ENCODE measurements at regions not wholly inside any gene's neighbourhood (a gene's known extent, or its start where the extent isn't known, plus 50 kb on each side); places are given as distances from the start of the nearest gene placed in this dataset.
"Not testable (repeated sequence)": the region's sequence is repeated elsewhere in the genome, so short reads cannot be mapped to it uniquely, and the experiment has no call there.

DNA sequence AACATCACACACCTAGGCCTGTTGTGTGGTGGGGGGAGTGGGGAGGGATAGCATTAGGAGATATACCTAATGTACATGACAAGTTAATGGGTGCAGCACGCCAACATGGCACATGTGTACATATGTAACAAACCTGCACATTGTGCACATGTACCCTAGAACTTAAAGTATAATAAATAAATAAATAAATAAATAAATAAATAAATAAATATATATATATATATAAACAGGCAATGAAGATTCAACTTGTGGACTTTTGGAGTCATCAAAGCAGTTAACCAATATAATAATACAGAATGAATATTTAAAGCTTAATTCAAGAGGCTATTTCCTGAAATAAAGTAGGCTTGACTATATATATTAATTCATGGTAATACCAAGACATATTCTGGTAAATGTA is 167.0 kb downstream of the FOXD2 start:
- DNase-seq, result not testable (repeated sequence)

DNA sequence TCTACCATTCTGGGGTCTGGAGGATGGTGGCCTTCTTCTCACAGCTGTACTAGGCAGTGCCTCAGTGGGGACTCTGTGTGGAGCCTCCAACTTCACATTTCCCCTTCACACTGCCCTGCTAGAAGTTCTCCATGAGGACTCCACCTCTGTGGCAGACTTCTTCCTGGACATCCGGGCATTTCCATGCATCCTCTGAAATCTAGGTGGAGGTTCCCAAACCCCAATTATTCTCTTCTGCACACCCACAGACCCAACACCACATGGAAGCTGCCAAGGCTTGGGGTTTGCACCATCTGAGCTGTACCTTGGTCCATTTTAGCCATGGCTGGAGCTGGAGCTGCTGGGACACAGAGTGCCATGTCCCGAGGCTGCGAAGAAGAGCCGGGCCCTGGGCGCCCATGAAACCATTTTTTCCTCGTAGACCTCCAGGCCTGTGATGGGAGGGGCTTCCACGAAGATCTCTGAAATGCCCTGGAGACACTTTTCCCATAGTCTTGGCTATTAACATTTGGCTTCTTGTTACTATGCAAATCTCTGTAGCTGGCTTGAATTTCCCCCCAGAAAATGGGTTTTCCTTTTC is 170.5 kb downstream of the FOXD2 start:
- no peak for DNase-seq

DNA sequence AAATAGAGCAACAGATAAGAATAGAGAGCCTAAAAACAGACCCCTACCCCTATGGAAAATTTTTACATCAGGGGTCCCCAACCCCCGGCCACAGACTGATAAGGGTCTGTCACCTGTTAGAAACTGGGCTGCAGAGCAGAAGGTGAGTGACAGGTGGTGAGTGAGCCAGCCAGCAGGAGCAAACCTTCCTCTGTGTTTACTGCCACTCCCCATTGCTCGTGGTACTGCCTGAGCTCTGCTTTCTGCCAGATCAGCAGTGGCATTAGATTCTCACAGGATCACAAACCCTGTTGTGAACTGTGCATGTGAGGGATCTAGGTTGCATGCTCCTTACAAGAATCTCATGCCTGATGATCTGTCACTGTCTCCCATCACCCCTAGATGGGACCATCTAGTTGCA is 174.1 kb downstream of the FOXD2 start:
- peak; percentile 52 for DNase-seq

DNA sequence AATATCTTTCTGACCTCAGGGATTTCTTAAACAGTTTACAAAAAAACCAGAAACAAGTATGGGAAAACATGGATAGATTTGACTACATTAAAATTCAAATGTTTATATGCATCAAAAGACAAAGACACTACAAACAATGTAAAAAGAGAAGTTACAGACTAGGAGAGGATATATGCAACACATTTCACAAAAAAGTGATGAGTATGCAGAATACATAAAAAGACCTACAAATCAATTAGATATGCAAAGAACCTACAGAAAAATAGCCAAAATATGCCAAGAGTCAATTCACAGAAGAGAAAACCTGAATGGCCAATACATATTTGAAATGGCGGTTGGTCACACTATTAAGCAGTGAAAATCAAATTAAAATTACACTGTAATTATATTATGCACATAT is 175.0 kb downstream of the FOXD2 start:
- no peak for DNase-seq

DNA sequence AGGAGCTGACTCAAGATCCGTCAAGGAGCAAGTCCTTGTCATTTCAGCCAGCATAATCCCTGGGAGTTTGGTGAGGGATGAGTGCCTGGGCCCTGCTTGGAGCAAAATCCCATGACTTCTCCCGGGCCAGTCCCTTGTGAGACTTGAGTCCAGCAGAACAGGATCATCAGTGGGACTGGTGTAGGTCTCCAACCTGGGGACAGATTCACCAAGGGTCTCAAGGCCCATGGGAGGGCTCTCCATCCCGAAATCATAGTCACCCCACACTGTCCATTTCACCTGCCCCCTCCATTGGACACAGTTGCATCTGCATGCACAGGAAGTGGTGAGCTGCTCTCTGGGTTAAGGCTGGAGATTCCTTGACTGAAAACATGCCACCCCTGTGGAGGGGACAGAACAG is 178.2 kb downstream of the FOXD2 start:
- no peak for DNase-seq

DNA sequence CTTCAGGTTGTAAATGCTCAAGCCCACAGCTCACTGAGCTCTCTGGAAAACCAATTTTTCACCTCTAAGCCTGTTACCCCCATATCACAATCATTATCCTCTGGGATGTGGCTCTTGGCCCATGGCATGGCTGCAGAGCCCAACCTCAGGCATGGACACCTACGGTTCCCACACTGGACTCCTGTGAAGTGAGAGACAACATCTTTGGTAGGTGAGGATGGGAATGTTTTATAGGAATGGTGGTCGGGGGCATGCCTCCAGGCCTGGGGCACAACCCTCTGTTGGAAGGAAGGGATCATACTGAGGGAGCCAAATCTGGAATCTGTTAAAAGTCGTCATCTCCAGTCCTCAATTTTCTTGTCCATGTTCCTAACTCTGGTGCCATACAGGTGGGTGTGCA is 179.1 kb downstream of the FOXD2 start:
- no peak for DNase-seq

DNA sequence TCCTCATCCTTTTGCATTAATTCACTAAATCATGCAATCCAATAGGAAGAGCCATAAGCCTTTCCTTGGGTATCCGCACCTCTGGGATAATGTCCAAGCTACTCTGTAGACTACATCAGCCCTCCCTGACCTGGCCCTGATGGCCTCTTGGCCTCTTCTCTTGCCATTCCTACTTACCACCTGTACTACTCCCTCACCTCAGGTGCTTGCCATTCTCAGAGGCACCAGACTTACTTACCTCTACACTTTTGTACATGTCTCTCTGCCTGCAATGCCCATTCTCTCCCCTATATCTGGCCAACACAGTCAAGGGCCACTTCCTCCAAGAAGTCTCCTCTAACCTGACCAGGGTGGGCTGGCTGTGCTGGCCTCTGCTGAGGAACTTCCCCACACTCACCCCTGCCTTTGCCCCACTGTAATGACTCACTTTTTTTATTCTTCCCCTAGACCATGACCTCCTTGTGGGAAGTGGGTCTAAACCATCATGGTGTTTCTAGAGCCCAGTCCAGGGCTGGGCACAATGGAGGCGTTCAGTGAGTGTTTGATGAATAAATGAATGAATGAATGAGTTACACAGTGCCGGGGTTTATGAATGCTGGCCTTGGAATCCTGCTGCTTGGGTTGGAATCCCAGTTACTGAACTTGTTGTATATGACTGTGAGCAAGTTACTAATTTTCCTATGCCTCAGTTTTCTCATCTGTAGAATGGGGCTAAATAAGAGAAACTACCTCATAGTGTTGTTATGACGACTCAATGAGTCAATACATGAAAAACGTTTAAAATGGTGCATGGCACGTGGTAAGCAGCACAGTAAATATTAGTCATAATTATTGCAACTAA is 179.8 kb downstream of the FOXD2 start:
- no peak for DNase-seq

DNA sequence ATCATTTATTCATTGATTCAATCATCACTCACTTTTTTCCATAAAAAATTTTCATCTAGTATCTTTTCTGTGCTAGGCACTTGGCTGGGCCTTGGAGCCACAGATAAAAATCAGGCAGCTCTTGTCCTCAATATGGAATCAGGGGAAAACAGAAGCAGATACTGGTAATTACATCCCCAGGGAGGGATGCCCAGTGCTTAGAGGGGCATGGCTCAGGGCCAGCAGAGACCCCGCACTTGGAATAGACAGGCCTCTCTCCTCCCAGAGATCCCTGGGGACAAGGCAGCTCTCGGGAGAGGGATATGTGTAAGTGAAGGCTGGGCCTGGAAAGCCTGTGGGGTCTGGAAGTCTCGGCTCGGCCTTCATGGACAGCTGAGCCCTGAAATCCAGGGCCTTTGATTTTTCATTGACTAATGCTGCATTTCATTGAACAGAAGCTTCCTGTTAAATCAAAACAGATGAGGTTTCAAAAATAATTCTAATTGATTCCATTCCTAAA is 180.4 kb downstream of the FOXD2 start:
- DNase-seq, result no peak

DNA sequence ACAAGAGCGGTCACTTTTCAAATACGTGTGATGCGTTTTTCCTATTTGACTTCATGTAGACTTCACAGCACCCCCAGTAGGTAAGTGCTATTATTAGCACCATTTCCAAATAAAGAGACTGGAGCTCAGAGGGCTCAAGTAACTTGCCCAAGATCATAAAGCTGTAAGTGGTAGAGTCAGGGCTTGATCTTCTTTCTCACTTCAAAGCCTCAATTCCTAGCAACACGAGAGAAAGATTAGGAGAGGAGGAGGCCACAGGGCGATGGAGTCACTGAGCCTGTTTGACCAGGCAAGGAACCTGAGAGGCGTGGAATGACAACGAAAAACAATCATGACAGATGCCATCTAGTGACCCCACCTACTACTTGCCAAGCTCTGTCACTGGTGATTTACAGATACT is 181.0 kb downstream of the FOXD2 start:
- no peak for DNase-seq

DNA sequence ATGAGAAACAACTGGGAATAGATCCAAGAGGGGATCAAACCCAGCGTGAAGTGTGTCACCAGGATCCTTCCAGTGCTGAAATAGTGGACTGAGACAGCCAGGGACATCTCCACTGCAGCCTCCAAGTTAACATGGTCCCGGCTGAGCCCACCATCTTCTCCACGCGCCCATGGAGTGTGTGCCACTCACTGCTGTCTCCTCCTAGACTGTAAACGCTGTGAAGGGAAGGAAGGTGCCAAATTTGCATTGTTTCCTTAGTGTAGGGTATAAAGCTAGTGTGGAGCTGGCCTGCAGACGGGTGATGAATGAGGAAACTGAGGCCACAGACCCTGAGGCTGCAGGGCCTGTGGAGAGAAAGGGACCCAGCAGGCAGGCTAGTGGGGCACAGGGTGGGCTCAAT is 183.6 kb downstream of the FOXD2 start:
- no peak for DNase-seq

DNA sequence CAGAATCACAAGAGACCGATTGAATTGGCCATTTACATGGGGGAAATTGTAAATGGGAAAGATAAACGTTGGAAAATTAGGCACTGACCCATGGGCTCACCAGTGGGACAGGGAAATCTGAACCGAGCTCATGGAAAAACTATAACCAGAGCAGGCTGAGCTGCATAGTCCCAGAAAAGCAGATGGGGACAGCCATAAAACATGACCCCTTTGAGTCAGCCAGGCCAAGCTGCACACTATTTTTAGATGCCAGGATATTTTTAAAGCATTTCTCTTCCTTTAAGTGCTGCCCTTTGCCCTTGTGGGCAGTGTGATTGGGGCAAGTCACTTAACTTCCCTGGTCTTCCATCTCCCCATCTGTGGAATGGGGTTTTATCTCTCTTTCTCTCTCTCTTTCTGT is 184.1 kb downstream of the FOXD2 start:
- no peak for DNase-seq

DNA sequence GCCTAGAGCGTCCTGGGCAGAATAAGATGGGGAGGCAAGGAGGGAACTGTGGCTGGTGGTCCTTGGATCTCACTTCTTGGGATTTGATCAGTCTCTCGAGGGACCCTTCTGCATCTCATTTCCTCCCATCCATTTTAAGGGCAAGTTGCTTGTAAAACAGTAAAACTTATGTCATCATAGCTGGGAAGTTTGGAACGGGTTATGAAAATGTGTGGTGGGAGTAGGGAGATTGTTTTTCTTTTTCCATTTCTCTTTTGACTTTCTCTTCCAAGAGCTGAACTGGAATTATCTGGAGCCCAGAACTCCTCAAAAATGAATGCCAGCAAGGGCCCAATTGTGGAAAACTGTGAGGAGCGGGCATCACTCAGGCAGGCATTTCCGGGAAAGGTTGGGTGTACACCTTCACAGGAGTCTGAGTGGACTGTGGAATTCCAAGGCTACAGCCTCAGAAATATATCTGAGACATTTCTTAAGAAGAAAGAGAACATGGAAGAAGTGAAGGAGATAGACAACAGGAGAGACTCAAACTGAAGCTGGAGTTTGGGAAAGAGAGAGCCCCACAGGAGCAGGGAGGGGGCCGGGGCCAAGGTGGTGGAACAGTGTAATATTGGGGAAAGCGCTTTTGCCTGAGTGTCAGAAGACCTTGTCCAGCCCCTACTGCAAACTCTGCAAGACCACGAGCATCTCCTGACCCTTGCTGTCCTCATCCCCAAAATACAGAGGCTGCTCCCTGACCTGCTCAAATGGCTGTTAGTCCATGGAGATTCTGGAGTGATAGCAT is 185.1 kb downstream of the FOXD2 start:
- DNase-seq, result no peak

DNA sequence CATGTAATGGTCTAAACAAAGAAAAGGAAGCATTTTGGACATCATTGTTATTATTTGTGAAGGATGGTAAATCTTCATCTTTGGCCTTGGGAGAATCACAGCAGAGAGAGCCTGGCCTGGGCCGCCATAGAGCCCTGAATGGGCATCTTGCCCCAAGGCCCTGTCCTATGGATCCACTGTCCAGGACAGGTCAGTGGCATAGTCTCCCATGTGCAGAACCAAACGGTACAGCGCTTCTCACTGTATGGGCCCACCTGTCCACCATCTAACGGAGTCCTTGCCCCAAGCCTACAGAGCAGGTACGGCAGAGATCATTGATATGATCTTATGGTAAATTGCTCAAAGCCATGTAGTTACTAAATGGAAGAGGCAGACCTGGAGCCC is 185.7 kb downstream of the FOXD2 start:
- no peak for DNase-seq

DNA sequence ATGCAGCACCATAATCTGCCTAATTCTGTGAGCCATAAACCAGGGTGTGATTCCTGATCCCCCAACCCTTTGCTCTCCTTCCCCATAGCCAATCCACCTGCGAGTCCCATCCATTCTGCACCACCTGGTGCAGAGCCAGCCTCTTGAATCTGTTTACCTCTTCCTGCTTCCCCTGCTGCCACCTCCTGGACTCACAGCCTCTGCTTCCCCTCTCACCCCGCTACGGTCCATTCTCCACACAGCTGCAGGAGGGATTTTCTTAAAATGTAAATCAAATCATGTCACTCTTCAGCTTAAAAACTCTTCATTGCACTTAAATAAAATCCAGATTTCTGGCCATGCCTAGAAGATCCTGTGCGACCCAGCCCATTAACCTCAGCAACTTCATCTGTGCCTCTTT is 186.7 kb downstream of the FOXD2 start:
- peak; percentile 3 for DNase-seq

DNA sequence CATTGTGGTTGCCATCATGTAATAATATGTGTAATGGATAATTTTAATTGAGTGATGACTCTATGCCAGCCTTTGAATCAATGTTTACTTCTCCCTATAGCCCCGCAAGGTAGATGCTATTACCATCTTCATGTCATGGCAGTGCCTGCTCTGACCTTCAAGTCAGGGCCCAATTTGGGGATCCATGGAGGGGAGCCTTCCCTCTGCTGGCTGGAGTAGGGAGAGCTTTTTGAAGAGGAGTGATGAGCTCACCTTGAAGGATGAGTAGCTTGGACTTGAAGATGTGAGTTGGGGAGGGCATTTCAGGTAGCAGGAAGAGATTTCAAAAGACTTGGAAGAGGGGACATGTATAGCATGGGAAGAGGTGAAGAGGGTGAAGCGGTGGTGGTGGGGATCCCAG is 189.2 kb downstream of the FOXD2 start:
- no peak for DNase-seq

DNA sequence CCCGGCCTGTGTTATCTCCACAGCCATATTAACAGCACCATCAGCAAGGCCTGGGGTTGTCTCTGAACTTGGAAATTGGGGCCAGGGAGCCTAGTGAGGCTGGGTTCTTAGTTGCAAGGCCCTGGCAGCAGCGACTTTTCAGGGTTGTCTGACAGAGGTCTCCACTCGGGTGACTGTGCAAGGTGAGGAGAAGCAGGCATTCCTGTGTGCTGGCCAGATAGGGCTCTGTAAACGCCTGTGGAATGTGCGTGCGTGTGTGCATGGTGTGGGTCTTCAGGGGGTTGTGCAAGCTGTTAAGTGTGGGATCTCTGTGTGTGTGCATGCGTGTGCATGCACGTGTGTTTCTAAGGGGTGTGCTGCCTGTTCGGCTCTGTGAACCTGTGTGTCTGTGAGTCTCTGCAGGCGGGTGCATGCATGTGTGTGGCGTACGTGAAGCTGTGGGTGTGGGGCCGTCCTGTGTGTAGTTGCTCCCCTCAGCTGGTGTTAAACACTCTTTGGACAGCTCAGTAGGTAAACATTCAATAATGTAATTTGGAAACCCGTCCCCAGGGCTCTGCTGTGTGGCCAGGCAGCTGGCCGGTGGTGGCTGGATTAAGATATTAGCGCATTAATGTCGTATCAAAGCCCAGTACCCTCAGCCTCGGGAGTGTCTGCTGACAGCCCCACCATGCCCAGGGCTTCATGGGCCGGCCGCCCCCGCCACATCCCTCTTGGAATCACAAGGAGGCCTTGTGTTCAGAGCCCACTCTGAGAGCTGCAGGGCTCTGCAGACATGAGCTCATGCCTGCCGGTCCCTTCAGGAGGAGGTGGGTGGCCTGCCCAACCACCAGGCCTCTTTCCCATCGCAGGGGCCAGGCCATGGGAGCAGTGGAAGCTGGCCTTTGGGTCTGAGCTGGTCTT is 189.9 kb downstream of the FOXD2 start:
- no peak for DNase-seq

DNA sequence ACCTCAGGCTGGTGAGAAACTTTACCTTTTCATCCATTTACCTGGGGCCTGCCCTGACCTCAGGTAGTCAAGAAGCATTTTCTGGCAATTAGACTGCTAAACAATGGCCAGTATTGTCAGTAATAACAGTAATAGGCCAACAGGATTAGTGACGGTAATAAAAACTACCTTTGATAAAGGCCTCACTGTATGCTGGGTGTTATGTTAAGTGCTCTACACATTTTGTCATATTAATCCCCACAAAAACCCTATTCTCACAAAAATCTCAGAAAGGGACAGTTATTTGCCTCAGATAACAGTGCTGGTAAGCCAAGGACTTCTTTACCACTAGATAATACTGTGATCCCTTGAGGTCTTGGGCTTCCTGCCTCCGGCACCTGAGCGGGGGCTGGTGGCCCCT is 191.4 kb downstream of the FOXD2 start:
- DNase-seq, result no peak

DNA sequence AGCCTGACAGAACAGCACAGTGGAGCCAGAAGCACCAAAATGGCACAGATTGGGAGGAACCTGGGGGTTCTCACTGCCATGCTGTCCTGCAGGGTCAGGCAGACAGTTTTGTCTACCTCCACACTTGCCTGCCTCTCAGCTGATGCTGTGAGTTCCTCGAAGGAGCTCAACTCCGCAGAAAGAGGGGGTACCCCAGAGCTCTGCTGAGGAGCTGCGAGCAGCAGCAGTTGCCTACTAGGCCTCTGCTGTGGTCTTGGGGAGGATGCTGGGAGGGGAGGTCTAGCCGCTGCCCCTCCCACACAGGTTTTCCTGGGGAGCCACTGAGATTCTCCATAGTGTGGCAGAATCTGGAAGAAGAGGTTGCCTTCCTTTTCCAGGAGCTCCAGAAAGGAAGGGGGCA is 192.5 kb downstream of the FOXD2 start:
- no peak for DNase-seq

DNA sequence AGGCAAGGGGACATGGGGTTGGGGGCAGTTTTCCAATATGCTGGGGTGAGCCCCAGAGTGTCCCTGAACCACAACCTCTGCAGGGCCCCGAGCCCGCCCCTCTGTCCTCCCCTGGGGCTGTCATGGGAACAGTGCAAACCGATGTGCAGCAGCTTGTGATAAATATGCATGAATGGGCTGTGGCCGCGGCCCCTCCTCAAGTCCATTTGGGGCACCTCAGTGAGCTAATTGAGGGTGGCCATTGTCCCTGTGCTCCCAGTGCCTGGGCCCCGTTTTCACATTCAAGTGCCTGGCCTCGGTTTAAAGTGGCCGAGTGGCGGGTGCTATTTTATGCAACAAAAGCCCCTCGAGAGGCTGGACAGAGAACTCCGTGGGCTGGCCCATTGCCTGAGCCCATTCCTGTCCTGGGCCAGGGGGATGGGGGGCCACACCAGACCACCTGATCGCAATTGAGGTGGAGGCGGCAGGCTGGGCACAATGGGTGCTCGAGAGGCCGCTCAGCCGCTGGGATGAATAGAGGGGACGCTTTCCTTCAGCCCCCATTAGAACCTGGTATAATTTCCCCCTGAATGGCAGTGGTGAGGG is 193.7 kb downstream of the FOXD2 start:
- DNase-seq, result no peak

DNA sequence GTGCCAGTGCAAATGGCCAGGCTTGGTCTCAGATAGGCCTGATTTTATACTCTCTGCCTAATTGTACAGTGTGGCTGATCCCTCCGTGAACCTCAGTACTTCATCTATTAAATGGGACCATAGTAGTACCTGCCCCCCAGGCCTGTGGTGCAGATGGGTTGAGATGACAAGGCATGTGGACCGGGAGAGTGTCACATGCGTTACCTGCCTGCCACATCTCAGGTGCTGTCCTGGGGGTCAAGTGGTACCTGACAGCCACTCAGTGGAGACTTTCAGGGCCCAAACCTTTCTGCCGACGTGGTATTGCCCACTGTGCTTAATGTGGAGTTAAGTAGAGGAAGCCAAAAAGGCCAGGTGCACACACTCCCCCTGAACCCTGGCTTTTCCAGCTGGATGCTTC is 197.3 kb downstream of the FOXD2 start:
- DNase-seq, result no peak

DNA sequence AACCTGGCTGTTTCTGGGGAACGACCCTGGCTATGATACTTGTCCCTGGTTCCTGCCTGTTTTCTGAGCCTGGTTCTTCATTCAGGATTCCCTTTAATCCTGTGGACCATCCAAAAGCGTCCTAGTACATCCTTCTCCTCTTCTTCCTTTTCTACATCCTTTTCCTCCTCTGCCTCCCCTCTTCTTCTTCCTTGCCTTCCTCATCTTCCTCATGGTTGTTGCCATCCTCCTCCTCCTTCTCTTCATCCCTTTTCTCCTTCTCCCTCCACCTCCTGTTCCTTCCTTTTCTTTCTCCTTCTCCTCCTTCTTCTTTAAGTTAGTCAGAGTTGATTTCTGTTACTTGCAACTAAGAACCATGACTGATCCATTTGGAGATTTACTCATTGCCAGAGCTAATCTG is 197.8 kb downstream of the FOXD2 start:
- no peak for DNase-seq

DNA sequence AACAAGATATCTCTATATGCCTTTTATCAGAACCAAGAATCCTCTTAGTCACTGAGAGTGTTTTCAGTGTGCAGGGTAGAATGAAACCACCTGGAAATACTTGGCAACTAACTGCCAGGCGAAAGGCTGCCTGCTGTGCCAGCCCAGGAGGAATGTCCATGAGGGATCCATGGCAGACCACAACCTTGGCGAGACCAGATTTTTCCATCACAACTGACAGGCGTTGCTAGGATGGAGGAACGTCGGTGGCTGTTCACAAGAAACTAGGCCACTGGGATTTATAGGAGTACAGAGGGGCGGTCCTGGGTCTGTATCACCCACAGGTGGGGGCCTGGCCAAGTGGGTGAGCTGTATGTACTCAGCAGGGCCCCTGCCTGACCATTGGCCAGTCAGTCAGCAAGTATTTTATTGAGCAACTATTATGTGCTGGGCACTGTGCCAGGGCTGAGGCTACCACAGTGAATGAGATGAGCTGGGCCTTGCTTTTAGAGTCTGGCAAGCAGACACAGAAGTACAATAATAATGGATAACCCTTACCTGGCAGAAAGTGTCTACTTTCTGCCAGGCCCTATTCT is 199.4 kb downstream of the FOXD2 start:
- no peak for DNase-seq

Data from NCI-H2171 (cell line).